ENCODE measurements at regions not wholly inside any gene's neighbourhood (a gene's known extent, or its start where the extent isn't known, plus 50 kb on each side); places are given as distances from the start of the nearest gene placed in this dataset.

- Histone ChIP-seq H3K9ac (no peak overlapping the region), H3K4me3 (no peak overlapping the region), H3K27ac (no peak overlapping the region), H4K20me1 (no peaks in the 10 kb centered on the region), H3K27me3 (no peaks in the 10 kb centered on the region), H3K4me1 (peaks cover 0 to 16% (median 11%) of the 10 kb centered on the region in 10 experiments; a peak in 13 of 20 replicates), H3K36me3 (no peaks in the 10 kb centered on the region), H3K4me2 (no peak overlapping the region), H3K9me3 (replicated peaks in 1 of 11) (peaks cover 0 to 19% (median 2%) of the 10 kb centered on the region in 11 experiments; a peak in 11 of 22 replicates)
- TF ChIP-seq Cebpa-rat (IDR thresholded peaks at IDR 0.05) = no peak
These were observed 749.7 kb downstream of the DIAPH3 start for GRCh38 chr13:59414006-59414405.

- no peak overlapping the region for H3K27ac ChIP-seq
- TF ChIP-seq Cebpa-rat (IDR thresholded peaks at IDR 0.05) = no peak
- no peaks in the 10 kb centered on the region for H4K20me1 ChIP-seq
- peaks cover 0 to 16% (median 9%) of the 10 kb centered on the region in 10 experiments; a peak in 13 of 20 replicates for H3K4me1 ChIP-seq
- no peak overlapping the region for H3K4me2 ChIP-seq
- H3K9me3 ChIP-seq (replicated peaks in 1 of 11) = peaks cover 0 to 21% (median 10%) of the 10 kb centered on the region in 11 experiments; a peak in 14 of 22 replicates
- no peak overlapping the region for H3K4me3 ChIP-seq
- H3K9ac ChIP-seq = no peak overlapping the region
- no peaks in the 10 kb centered on the region for H3K27me3 ChIP-seq
- no peaks in the 10 kb centered on the region for H3K36me3 ChIP-seq
These were observed 748.2 kb downstream of the DIAPH3 start for GRCh38 chr13:59415498-59415897.

DNA sequence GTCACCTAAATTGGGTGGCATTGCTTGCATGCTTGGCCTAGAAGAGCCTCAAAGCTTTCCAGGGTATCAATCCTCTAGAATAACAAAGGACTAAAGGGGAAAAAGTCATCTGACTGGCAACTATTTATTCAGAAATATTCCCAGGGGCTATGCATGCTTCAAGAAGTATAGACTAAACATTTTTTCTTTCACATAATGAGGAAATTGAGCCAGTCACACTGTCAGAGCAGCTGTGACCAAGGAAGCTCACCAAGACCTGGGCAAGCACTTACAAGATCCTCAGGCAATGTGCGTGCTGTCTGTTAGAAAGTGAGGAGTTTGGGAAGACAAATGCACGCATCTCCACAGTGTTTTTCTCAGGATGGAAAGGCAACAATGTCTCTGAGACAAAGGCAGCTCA, 747.2 kb downstream of the DIAPH3 start:
- no peak for TF ChIP-seq Cebpa-rat (IDR thresholded peaks at IDR 0.05)
- Histone ChIP-seq H4K20me1 (no peaks in the 10 kb centered on the region), H3K27me3 (no peaks in the 10 kb centered on the region), H3K9ac (no peak overlapping the region), H3K4me1 (peaks cover 0 to 16% (median 9%) of the 10 kb centered on the region in 10 experiments; a peak in 13 of 20 replicates), H3K27ac (no peak overlapping the region), H3K4me3 (no peak overlapping the region), H3K4me2 (peak overlapping the region in 5 of 11 experiments; percentile 2 to 39 (median 15); a peak in 5 of 22 replicates), H3K36me3 (no peaks in the 10 kb centered on the region), H3K9me3 (replicated peaks in 1 of 11) (peaks cover 0 to 14% (median 10%) of the 10 kb centered on the region in 11 experiments; a peak in 13 of 22 replicates)

- TF ChIP-seq Cebpa-rat (IDR thresholded peaks at IDR 0.05) = no peak
- peaks cover 0 to 8% (median 0%) of the 10 kb centered on the region in 10 experiments; a peak in 1 of 20 replicates for H3K4me1 ChIP-seq
- H3K36me3 ChIP-seq = no peaks in the 10 kb centered on the region
- H3K9ac ChIP-seq = no peak overlapping the region
- H3K27ac ChIP-seq = no peak overlapping the region
- no peak overlapping the region for H3K4me2 ChIP-seq
- H3K9me3 ChIP-seq (replicated peaks in 1 of 11) = peaks cover 0 to 23% (median 14%) of the 10 kb centered on the region in 11 experiments; a peak in 14 of 22 replicates
- no peak overlapping the region for H3K4me3 ChIP-seq
- no peaks in the 10 kb centered on the region for H3K27me3 ChIP-seq
- H4K20me1 ChIP-seq = no peaks in the 10 kb centered on the region
These were observed 741.1 kb downstream of the DIAPH3 start for GRCh38 chr13:59422646-59423045.

GRCh38 chr13:59423708-59424340, 739.9 kb downstream of the DIAPH3 start:
- no peak overlapping the region for H3K9ac ChIP-seq
- no peaks in the 10 kb centered on the region for H4K20me1 ChIP-seq
- no peaks in the 10 kb centered on the region for H3K27me3 ChIP-seq
- no peak overlapping the region for H3K4me2 ChIP-seq
- peaks cover 0 to 8% (median 0%) of the 10 kb centered on the region in 10 experiments; a peak in 1 of 20 replicates for H3K4me1 ChIP-seq
- no peak overlapping the region for H3K4me3 ChIP-seq
- no peaks in the 10 kb centered on the region for H3K36me3 ChIP-seq
- TF ChIP-seq Cebpa-rat (IDR thresholded peaks at IDR 0.05) = no peak
- H3K27ac ChIP-seq = no peak overlapping the region
- H3K9me3 ChIP-seq (replicated peaks in 1 of 11) = peaks cover 0 to 23% (median 14%) of the 10 kb centered on the region in 11 experiments; a peak in 14 of 22 replicates

DNA sequence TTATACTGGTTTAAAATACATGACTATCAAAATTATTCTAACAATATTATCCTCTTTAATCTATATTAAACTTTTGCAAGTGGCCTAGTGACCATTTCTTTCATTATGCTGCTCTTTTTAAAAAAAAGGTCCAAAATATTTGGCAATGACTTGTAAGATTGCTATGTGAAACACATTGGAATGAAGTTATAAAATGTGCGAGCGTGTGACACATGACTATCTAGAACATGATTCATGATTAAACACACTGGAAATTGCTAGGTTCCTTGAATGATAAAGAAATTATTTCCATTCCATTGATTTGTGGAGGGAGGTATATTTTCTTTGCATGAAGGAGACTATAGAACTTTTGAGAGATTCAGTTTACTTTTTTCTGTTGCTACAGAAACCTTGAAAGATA, 739.1 kb downstream of the DIAPH3 start:
- no peak overlapping the region for H3K27ac ChIP-seq
- H3K9me3 ChIP-seq (replicated peaks in 1 of 11) = peaks cover 0 to 19% (median 13%) of the 10 kb centered on the region in 11 experiments; a peak in 13 of 22 replicates
- H4K20me1 ChIP-seq = no peaks in the 10 kb centered on the region
- no peak for TF ChIP-seq Cebpa-rat (IDR thresholded peaks at IDR 0.05)
- no peaks in the 10 kb centered on the region for H3K27me3 ChIP-seq
- H3K9ac ChIP-seq = no peak overlapping the region
- H3K4me3 ChIP-seq = no peak overlapping the region
- H3K36me3 ChIP-seq = no peaks in the 10 kb centered on the region
- peaks cover 0 to 8% (median 0%) of the 10 kb centered on the region in 10 experiments; a peak in 1 of 20 replicates for H3K4me1 ChIP-seq
- no peak overlapping the region for H3K4me2 ChIP-seq

- H3K4me2 ChIP-seq = no peak overlapping the region
- peaks cover 0 to 8% (median 0%) of the 10 kb centered on the region in 10 experiments; a peak in 1 of 20 replicates for H3K4me1 ChIP-seq
- no peak for TF ChIP-seq Cebpa-rat (IDR thresholded peaks at IDR 0.05)
- no peaks in the 10 kb centered on the region for H3K36me3 ChIP-seq
- no peaks in the 10 kb centered on the region for H3K27me3 ChIP-seq
- no peaks in the 10 kb centered on the region for H4K20me1 ChIP-seq
- H3K4me3 ChIP-seq = no peak overlapping the region
- H3K9ac ChIP-seq = no peak overlapping the region
- H3K27ac ChIP-seq = no peak overlapping the region
- peaks cover 0 to 17% (median 9%) of the 10 kb centered on the region in 11 experiments; a peak in 11 of 22 replicates for H3K9me3 ChIP-seq (replicated peaks in 1 of 11)
These were observed 738.5 kb downstream of the DIAPH3 start for GRCh38 chr13:59425211-59425741.

GRCh38 chr13:59435024-59435423, 728.7 kb downstream of the DIAPH3 start:
- H3K4me2 ChIP-seq = peak overlapping the region in 8 of 11 experiments; percentile 35 to 65 (median 56); a peak in 16 of 22 replicates
- no peak for TF ChIP-seq Cebpa-rat (IDR thresholded peaks at IDR 0.05)
- H3K27ac ChIP-seq = no peak overlapping the region
- H3K9me3 ChIP-seq (replicated peaks in 1 of 11) = peaks cover 46 to 63% (median 55%) of the 10 kb centered on the region in 11 experiments
- H4K20me1 ChIP-seq = no peaks in the 10 kb centered on the region
- peaks cover 10 to 37% (median 31%) of the 10 kb centered on the region in 10 experiments for H3K4me1 ChIP-seq
- no peak overlapping the region for H3K4me3 ChIP-seq
- no peaks in the 10 kb centered on the region for H3K36me3 ChIP-seq
- H3K9ac ChIP-seq = no peak overlapping the region
- H3K27me3 ChIP-seq = no peaks in the 10 kb centered on the region

DNA sequence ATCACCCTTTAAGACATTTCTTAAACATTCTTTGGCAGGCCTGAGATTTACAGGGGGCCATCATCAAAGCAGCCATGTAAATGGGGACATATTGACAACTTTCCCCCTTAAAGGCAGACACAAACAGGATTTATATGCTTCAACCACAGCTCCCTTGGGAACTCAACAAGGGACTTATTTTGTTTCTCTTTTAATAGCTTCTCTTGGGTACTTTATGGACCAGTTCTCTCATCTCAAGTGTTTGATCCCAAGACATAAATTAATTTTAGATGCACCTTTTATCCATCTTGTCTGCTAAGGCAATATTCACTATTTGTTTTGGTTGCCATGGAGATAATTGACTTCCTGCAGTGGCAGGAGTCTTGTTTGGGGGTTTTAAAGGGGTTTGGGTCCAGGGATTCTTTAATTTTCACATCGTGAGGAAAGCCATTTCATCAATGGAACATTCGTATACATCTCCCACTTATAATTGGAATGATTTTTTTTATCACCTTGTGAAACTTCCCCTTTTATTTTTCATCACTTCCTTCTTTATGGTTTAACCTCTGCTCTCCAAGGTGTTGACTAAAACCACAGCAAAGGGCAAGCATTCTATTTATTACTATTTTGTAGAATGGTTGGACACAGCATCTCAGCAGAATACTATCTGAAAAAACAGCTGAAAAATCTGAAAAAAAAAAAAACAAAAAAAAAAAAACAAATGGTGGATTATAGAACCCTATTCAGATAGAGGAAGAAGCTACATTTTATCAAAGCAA, 726.0 kb downstream of the DIAPH3 start:
- Histone ChIP-seq H3K36me3 (no peaks in the 10 kb centered on the region), H3K4me3 (no peak overlapping the region), H4K20me1 (no peaks in the 10 kb centered on the region), H3K4me2 (peak overlapping the region; percentile 8 to 78 (median 61); a peak in 20 of 22 replicates), H3K27ac (peak overlapping the region in 6 of 11 experiments; percentile 29 to 69 (median 58); a peak in 13 of 22 replicates), H3K9ac (no peak overlapping the region; a peak in 1 of 22 replicates), H3K27me3 (no peaks in the 10 kb centered on the region), H3K4me1 (peaks cover 10 to 37% (median 31%) of the 10 kb centered on the region in 10 experiments), H3K9me3 (replicated peaks in 1 of 11) (peaks cover 31 to 50% (median 46%) of the 10 kb centered on the region in 11 experiments)
- no peak for TF ChIP-seq Cebpa-rat (IDR thresholded peaks at IDR 0.05)

Data from BLaER1 treated with 17β-estradiol and CSF1 and Interleukin-3, amounts not matched to agents 10 nM and 100 nM (cell line).